ENCODE measurements at regions not wholly inside any gene's neighbourhood (a gene's known extent, or its start where the extent isn't known, plus 50 kb on each side); places are given as distances from the start of the nearest gene placed in this dataset.

DNA sequence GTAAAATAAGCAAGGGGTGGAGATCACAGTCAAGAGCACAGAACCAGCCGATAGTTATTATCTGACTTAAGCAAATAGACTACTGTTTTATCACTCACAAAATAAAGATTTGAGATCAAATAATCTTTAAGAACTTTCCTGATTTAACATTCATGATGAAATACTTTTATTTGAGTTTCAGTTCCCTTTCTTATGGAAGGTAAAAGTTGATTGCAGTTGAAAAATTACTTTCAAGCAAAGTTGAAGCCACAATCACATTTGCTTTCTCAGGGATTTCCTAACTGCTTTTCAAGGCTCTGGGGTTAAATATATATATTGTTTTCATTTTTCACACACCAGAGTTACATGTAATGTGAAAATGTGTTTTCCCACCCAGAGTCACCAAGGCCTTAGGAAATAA is 599.5 kb downstream of the KCNJ3 start:
- no peak overlapping the region for H3K27ac ChIP-seq
- no peak for TF ChIP-seq CTCF (conservative IDR thresholded peaks at IDR 0.05; ENCODE audit: low read depth)
- no peak for DNase-seq (ENCODE audit: low spot score)
- ChIA-PET POLR2A (ENCODE audit: low non-redundant PET) (no interaction called here), CTCF (interaction anchor here (0.6 kb wide), 1 partner anchor 410 kb away, joined by 3 read pairs; no protein-coding TSS in a partner anchor)

DNA sequence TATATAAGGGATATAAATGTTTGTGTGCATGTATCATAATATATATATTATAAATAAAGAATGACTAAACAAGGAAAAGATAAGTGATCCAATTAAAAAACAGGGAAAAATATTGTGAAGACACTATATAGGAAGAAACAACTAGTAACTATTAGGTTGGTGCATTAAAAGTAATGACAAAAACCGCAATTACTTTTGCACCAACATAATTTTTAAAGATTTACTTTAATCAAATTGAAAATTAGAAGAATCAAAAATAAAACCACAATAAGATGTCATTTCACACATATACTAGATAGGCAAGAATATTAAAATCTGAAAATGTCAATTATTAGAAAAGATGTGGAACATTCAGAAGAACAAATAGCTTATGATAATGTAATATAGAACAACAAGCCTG is 595.9 kb downstream of the KCNJ3 start:
- POLR2A ChIA-PET (ENCODE audit: low non-redundant PET): no interaction called here
- no peak for TF ChIP-seq CTCF (conservative IDR thresholded peaks at IDR 0.05; ENCODE audit: low read depth)
- CTCF ChIA-PET: no interaction called here
- DNase-seq (ENCODE audit: low spot score): no peak
- no peak overlapping the region for H3K27ac ChIP-seq

- H3K27ac ChIP-seq: no peak overlapping the region
- CTCF ChIA-PET: no interaction called here
- TF ChIP-seq CTCF (conservative IDR thresholded peaks at IDR 0.05; ENCODE audit: low read depth): no peak
- DNase-seq (ENCODE audit: low spot score): no peak
- POLR2A ChIA-PET (ENCODE audit: low non-redundant PET): no interaction called here
These were observed 583.4 kb downstream of the KCNJ3 start for GRCh38 chr2:155281907-155282306.

DNA sequence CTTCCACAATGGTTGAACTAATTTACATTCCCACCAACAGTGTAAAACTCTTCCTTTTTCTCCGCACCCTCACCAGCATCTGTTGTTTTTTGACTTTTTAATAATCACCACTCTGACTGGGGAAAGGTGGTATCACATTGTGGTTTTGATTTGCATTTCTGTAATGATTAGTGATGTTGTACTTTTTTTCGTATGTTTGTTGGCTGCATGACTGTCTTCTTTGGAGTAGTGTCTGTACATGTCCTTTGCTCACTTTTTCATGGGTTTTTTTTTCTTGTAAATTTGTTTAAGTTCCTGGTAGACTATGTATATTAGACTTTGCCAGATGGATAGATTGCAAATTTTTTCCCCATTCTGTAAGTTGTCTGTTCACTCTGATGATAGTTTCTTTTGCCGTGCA is 574.8 kb downstream of the KCNJ3 start:
- TF ChIP-seq CTCF (conservative IDR thresholded peaks at IDR 0.05; ENCODE audit: low read depth): no peak
- POLR2A ChIA-PET (ENCODE audit: low non-redundant PET): no interaction called here
- H3K27ac ChIP-seq: no peak overlapping the region
- no peak for DNase-seq (ENCODE audit: low spot score)
- CTCF ChIA-PET: no interaction called here

GRCh38 chr2:155266583-155266982 is 568.1 kb downstream of the KCNJ3 start:
- POLR2A ChIA-PET (ENCODE audit: low non-redundant PET): no interaction called here
- no peak overlapping the region for H3K27ac ChIP-seq
- CTCF ChIA-PET: no interaction called here
- DNase-seq (ENCODE audit: low spot score): no peak
- no peak for TF ChIP-seq CTCF (conservative IDR thresholded peaks at IDR 0.05; ENCODE audit: low read depth)

GRCh38 chr2:155266109-155266508 is 567.6 kb downstream of the KCNJ3 start:
- no peak for DNase-seq (ENCODE audit: low spot score)
- POLR2A ChIA-PET (ENCODE audit: low non-redundant PET): no interaction called here
- CTCF ChIA-PET: no interaction called here
- no peak overlapping the region for H3K27ac ChIP-seq
- no peak for TF ChIP-seq CTCF (conservative IDR thresholded peaks at IDR 0.05; ENCODE audit: low read depth)

- H3K27ac ChIP-seq: no peak overlapping the region
- ChIA-PET POLR2A (ENCODE audit: low non-redundant PET) (no interaction called here), CTCF (no interaction called here)
- TF ChIP-seq CTCF (conservative IDR thresholded peaks at IDR 0.05; ENCODE audit: low read depth): no peak
- DNase-seq (ENCODE audit: low spot score): no peak
These were observed 558.3 kb downstream of the KCNJ3 start for GRCh38 chr2:155256803-155257202.

Measured in RWPE1 (cell line).